GM18873 (cell line): ENCODE measurements at regions not wholly inside any gene's neighbourhood (a gene's known extent, or its start where the extent isn't known, plus 50 kb on each side); places are given as distances from the start of the nearest gene placed in this dataset.
"Not testable (repeated sequence)": the region's sequence is repeated elsewhere in the genome, so short reads cannot be mapped to it uniquely, and the experiment has no call there.

Source experiments
- ATAC-seq: cut with Tn5 transposase; IDR thresholded peaks from one replicate; pipeline ENCODE4 v1.9.1; 2021; ENCODE audit warnings: mild to moderate bottlenecking, moderate library complexity, moderate number of reproducible peaks; ENCODE audit not compliant: unreplicated experiment, low FRiP score

DNA sequence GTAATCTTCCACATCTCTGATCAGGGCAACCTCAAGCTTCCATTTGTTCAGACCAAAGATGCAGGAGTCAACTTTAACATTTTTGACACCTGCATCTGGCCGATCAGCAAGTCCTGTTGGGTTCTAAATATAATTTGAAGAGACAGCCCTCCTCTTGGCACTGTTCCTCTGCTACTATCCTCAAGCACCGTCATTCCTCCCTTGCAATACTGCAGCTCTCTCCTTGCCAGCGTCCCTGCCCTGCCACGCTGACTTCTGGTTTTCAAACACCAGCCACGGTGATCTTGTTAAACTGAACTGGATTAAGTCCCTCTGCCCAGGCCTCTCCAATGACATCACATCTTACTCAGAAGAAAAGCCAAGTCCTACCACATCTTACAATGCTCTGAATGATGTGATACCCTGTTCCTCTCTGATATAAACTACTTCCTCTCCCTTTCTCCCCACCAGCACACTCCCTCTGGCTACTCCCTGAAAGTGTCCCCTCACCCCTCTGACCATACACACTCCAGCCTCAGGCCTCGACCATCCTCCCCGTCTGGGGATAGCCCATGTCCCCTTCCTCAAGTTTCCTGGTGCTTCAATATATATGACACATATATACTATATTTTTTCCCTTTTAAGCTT lies 310.8 kb upstream of the CHRNA7 start:
- not testable (repeated sequence) for ATAC-seq

- not testable (repeated sequence) for ATAC-seq
Observed at GRCh38 chr15:31723019-31723418, 307.3 kb upstream of the CHRNA7 start.

GRCh38 chr15:31724903-31725302 lies 305.4 kb upstream of the CHRNA7 start:
- not testable (repeated sequence) for ATAC-seq

GRCh38 chr15:31725619-31726018 lies 304.7 kb upstream of the CHRNA7 start:
- ATAC-seq, result not testable (repeated sequence)

DNA sequence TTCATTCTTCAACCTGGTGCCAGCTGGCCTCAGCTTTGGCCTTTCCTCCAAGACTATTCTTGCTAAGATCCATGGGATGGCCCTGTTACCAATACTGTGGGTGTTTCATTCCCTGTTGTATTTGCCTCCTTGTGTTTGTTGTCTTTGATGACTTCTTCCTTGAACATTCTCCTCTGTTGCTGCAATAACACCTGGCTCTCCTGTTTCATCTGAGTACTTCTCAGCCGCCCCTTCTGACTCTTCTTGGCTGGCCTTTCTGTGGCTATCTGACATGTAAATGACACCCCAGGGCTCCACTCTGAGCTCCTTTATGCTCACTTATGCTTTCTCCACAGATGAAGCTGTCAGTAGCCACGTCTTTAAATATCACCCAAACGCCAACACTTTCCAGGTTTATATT lies 302.7 kb upstream of the CHRNA7 start:
- no peak for ATAC-seq

DNA sequence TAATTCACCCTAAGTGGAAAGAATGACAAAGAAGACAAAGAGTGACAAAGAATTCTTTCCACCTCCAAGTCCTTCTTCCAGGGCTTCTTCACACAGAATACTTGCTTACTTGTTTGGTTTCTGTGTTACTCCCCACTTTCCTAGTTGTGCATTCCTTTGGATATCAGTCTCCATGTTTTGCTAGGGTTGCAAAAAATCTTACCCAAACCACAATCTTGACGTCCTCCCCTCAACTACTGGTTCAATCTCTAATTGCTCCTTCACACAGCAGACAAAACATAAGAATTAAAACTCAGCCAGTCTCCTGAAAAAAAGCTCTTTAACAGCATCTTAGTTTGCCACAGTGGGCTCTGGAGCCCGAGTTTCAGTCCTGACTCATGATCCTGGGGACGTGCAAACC lies 297.6 kb upstream of the CHRNA7 start:
- ATAC-seq, result no peak

DNA sequence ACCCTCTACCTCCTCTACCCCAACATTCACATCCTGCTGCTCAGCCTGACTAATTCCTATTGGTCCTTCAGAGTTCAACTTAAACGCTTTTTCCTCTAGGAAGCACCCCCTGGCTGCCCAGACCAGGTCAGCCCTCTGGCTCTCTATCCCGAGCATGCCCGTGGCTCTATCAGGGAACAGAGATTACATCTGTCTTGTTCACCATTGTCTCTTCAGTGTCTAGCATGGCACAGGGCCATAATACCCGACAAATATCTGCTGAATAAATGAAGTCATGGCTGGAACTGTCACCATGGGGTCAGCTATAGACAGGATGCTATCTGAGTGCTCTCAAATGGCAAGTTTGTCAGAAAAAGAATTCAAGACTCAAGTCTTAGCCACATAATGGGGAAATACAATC lies 296.9 kb upstream of the CHRNA7 start:
- ATAC-seq, result no peak

GRCh38 chr15:31740203-31740602 lies 290.1 kb upstream of the CHRNA7 start:
- no peak for ATAC-seq

GRCh38 chr15:31745841-31746240 lies 284.5 kb upstream of the CHRNA7 start:
- no peak for ATAC-seq

DNA sequence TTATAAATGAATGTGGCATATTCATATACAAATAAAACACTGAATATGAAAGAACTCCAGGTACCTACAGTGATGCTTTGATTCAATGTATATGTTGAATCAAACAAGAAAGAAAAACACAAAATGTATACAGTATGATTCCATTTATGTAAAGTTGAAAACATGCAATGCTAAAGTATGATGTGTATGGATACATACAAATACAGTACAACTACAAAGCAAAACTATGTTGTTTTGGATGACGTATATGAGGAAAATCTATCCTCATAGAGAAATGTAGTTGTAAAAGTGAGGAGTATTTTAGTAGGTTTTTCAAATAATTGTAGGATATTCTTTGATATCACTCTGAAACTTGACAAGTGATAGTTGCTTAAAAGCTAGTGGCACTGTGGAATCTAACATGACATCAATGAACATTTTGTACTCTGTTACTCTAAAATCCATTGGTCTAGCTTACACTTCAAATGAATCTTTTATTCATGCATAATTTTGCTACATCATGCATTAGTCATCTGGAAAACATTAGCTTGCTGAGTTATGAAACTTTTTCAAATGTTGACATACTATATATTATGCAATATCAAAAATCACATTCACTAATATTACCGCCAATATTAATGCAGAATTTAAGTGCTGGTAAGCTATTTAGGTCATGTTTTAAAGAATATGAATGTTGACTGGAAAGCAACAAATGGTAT lies 278.1 kb upstream of the CHRNA7 start:
- no peak for ATAC-seq

DNA sequence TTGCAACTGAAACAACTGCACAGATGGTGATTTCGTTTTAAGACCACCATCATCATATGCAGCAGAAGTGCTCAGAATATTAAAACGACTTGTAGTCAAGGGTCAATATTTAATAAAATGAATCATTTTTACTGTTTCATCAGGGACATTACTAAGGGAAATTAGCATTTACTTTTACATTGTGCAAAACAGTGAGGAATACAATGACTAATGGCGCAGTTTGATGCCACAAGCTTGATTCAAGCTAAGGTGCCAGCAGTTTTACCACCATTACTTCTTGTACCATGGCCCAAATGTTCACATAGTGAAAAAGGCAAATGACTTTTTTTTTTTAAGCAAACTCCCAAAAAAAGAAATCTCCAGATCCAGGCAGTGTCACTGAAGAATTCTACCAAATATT lies 277.4 kb upstream of the CHRNA7 start:
- ATAC-seq, result no peak

DNA sequence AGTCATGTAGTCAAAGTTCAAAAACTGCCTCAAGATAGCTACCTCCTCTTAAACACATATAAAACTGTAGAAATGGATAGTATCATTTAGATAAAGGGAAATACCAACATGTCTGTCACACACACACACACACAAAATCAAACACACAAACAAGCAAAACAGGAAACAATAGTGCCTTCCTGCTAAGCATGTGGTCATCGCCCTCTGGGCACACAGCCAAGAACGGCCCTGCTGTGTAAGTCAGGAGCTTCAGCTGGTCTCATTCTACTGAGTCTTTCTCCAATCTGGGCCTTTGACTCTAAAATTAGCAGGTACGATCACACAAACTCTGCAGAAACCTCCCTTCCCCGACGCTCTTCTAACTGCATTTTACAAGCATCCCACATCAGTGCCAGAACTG lies 272.2 kb upstream of the CHRNA7 start:
- no peak for ATAC-seq

- no peak for ATAC-seq
Observed at GRCh38 chr15:31768055-31768454, 262.3 kb upstream of the CHRNA7 start.

DNA sequence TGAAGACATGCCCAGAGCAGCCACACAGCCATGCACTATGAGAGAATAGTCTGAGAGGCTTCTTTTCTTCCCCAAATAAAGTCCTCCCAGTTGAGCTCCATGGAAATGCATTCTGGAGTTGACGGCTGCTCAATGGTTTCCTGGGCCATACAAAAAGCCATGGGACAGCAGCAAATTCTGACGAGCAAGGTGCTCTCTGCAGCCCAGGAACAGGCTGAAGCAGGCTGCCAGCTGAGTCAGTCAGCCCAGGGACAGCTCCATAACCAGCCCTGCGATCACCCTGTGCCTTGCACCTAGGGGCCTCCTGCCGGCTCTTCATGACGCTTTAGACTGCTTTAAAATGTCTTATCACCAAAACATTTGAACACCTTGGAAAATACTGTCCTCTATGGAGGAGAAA lies 256.3 kb upstream of the CHRNA7 start:
- no peak for ATAC-seq

GRCh38 chr15:31776039-31776438 lies 254.3 kb upstream of the CHRNA7 start:
- ATAC-seq, result no peak

- no peak for ATAC-seq
Observed at GRCh38 chr15:31781261-31781660, 249.1 kb upstream of the CHRNA7 start.

DNA sequence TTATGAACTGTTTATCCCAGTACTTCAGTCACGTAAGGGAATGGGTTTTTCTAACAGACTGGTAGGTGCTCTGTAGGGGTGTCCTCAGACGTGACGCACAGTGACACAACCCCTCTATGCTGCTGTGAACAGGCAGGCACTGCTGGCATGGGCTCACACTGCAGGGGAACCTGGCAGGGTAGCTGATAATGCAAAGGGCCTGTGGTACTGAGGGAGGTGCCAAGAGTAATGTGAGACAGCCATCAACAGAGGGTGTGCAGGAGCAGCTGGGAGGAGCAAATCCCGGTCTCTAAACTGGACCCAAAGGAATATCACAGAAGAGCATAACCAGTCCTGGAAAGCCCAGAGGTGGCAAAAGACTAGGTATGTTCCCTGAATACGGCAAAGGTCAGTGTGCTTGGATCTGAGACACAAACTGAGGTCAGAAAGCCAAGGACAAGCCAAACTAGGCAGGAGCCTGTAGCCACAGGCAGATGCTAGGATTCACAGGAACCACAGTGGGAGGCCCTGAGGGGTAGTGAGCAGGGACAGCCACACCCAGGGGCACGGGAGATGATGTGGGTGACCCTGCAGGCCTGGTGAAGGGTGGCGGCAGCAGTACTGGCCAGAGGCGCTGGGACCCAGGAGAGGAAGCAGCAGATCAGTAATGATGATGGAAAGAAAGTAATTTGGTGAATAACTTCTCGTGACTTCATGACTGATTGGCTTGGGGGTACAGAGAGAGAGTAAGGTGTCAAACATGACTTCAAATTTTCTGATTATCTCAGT lies 248.1 kb upstream of the CHRNA7 start:
- ATAC-seq, result no peak

DNA sequence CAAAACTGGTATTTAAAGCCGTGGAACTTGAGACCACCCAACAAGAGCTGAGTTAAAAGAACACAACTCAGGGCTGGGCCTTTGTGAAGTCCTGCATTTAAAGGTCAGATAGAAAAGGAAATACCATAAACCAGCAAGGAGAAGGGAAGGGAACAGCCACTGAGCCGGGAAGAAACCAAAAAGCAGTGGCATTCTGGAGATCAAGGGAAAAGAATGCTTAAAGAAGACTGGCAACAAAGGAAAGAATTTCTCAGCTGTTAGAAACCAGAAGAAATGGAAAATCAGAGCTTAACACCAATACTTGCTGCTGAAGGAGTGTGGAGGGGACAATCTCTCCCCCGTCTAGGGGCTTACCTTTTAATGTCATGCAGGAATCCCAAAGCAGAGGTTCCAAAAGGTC lies 247.4 kb upstream of the CHRNA7 start:
- no peak for ATAC-seq

DNA sequence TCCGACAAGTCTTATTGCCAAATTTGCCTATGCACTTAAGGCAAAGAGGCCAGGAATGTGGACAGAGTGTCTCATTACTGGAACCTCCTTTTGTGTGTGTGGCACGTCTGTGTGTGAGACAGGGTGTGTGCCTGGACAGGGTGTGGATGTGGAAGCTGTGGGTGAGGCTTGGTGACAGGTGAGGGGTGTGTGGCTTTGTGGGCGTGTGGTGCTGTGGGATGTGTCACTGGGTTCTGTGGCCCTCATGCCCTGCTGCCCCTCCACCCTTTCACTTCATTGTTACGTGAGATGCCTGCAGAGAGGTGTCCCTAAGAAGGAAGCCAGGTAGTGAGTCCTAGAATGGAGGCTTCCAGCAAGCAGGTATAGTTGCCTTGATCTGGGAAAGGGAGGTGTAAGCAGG lies 244.0 kb upstream of the CHRNA7 start:
- no peak for ATAC-seq

DNA sequence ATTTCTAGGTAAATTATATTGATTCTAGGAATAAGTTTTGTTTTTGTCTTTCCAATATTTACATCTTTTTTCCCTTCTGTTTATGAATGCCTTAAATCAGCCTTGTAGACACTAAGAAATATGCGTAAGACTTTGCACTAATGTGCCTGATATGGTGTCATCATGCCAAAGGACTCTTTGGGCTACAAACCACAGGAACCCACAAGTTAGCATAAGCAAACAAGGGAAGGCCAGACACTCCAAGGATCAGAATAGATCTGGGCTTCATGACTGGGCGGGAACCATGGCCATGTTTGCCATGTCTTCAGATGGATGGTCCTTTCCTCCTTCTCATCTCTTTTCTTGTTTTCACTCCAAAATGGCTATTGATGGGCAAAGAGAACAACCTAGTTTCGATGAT lies 242.2 kb upstream of the CHRNA7 start:
- no peak for ATAC-seq

GRCh38 chr15:31792611-31793199 lies 237.6 kb upstream of the CHRNA7 start:
- ATAC-seq, result no peak
